ENCODE measurements at regions not wholly inside any gene's neighbourhood (a gene's known extent, or its start where the extent isn't known, plus 50 kb on each side); places are given as distances from the start of the nearest gene placed in this dataset.

GRCh38 chr5:68759593-68759992 is 334.2 kb upstream of the SLC30A5 start:
- no peak overlapping the region for H3K4me3 ChIP-seq (ENCODE audit: low read depth, low read length)
- ChIA-PET POLR2A (no interaction called here), CTCF (no interaction called here)
- TF ChIP-seq ZNF677 (tag by site-specific recombination; IDR thresholded peaks at IDR 0.05): no peak
- no peak for TF ChIP-seq WT1 (tag by site-specific recombination; IDR thresholded peaks at IDR 0.05)
- no peak for TF ChIP-seq ZIC2 (tag by site-specific recombination; IDR thresholded peaks at IDR 0.05)
- no peak for TF ChIP-seq ZNF416 (tag by site-specific recombination; IDR thresholded peaks at IDR 0.05)
- TF ChIP-seq ZNF549 (tag by site-specific recombination; IDR thresholded peaks at IDR 0.05): no peak
- no peak for TF ChIP-seq ZNF324 (tag by site-specific recombination; IDR thresholded peaks at IDR 0.05)
- no peak for TF ChIP-seq ZNF560 (tag by site-specific recombination; IDR thresholded peaks at IDR 0.05; ENCODE audit: borderline replicate concordance)
- no peak for TF ChIP-seq CTCF (tag by site-specific recombination; IDR thresholded peaks at IDR 0.05)
- TF ChIP-seq ZNF18 (tag by site-specific recombination; IDR thresholded peaks at IDR 0.05): no peak
- H3K9me3 ChIP-seq (ENCODE audit: control insufficient read depth, insufficient read depth, low read depth, low read length): no peaks in the 10 kb centered on the region
- H3K4me1 ChIP-seq (ENCODE audit: control insufficient read depth, insufficient read depth, low read length): no peaks in the 10 kb centered on the region
- H3K27ac ChIP-seq (ENCODE audit: extremely low read depth, low read depth, low read length): no peak overlapping the region
- no peaks in the 10 kb centered on the region for H3K36me3 ChIP-seq (ENCODE audit: control insufficient read depth in 2 of 2, insufficient read depth in 1 of 2, low read length in 2 of 2)

- no peak for TF ChIP-seq ZNF600 (tag by site-specific recombination; IDR thresholded peaks at IDR 0.05)
- no peak for TF ChIP-seq ZBTB21 (tag by site-specific recombination; IDR thresholded peaks at IDR 0.05)
- no peak for TF ChIP-seq HOXA7 (CRISPR knock-in tag; IDR thresholded peaks at IDR 0.05; ENCODE audit: borderline replicate concordance)
- no peak for TF ChIP-seq ZNF747 (tag by site-specific recombination; IDR thresholded peaks at IDR 0.05)
- TF ChIP-seq ZNF558 (tag by site-specific recombination; IDR thresholded peaks at IDR 0.05): no peak
- no peak for TF ChIP-seq ZSCAN18 (tag by site-specific recombination; IDR thresholded peaks at IDR 0.05)
- TF ChIP-seq ZNF280C (tag by site-specific recombination; IDR thresholded peaks at IDR 0.05): no peak
- TF ChIP-seq ZNF704 (tag by site-specific recombination; IDR thresholded peaks at IDR 0.05): no peak
- no peak for TF ChIP-seq ZNF274 (IDR thresholded peaks at IDR 0.05; ENCODE audit: low read length)
- TF ChIP-seq ZNF274 (tag by site-specific recombination; IDR thresholded peaks at IDR 0.05; ENCODE audit: borderline replicate concordance): no peak
- TF ChIP-seq ZNF140 (tag by site-specific recombination; IDR thresholded peaks at IDR 0.05): no peak
- no peak for TF ChIP-seq ZNF664 (tag by site-specific recombination; IDR thresholded peaks at IDR 0.05)
- TF ChIP-seq TSHZ1 (tag by site-specific recombination; IDR thresholded peaks at IDR 0.05; ENCODE audit: borderline replicate concordance): no peak
- TF ChIP-seq ZNF549 (tag by site-specific recombination; IDR thresholded peaks at IDR 0.05): no peak
- no peak for TF ChIP-seq ZNF677 (tag by site-specific recombination; IDR thresholded peaks at IDR 0.05)
- TF ChIP-seq ZFP41 (tag by site-specific recombination; IDR thresholded peaks at IDR 0.05; ENCODE audit: borderline replicate concordance): no peak
- no peak for TF ChIP-seq ZNF114 (tag by site-specific recombination; IDR thresholded peaks at IDR 0.05)
- Histone ChIP-seq H3K36me3 (ENCODE audit: control insufficient read depth in 2 of 2, insufficient read depth in 1 of 2, low read length in 2 of 2) (no peaks in the 10 kb centered on the region), H3K27ac (ENCODE audit: extremely low read depth, low read depth, low read length) (no peak overlapping the region), H3K4me1 (ENCODE audit: control insufficient read depth, insufficient read depth, low read length) (no peaks in the 10 kb centered on the region), H3K9me3 (ENCODE audit: control insufficient read depth, insufficient read depth, low read depth, low read length) (no peaks in the 10 kb centered on the region), H3K4me3 (ENCODE audit: low read depth, low read length) (no peak overlapping the region)
- CTCF ChIA-PET: interaction anchor here (0.6 to 1.0 kb wide), 2 partner anchors 476 to 676 kb away, joined by 3 read pairs; no protein-coding TSS in a partner anchor
- POLR2A ChIA-PET: no interaction called here
Observed at GRCh38 chr5:68762201-68762600, 331.6 kb upstream of the SLC30A5 start.
